ENCODE measurements at regions not wholly inside any gene's neighbourhood (a gene's known extent, or its start where the extent isn't known, plus 50 kb on each side); places are given as distances from the start of the nearest gene placed in this dataset.

- no peak overlapping the region for H3K9ac ChIP-seq (ENCODE audit: low read length)
- H3K4me1 ChIP-seq (ENCODE audit: control insufficient read depth, low read depth, low read length), result no peaks in the 10 kb centered on the region
- no peaks in the 10 kb centered on the region for H3K79me1 ChIP-seq (ENCODE audit: low read length)
- H4K8ac ChIP-seq (ENCODE audit: low read depth, low read length), result no peak overlapping the region
- H3K4me2 ChIP-seq (ENCODE audit: low read length), result no peak overlapping the region
- H3K4me3 ChIP-seq (ENCODE audit: low read length), result no peak overlapping the region
- no peaks in the 10 kb centered on the region for H3K79me2 ChIP-seq (ENCODE audit: control insufficient read depth, insufficient read depth, low read length)
- no peaks in the 10 kb centered on the region for H3K36me3 ChIP-seq (ENCODE audit: control insufficient read depth, insufficient read depth, low read length)
- H2BK15ac ChIP-seq (replicated peaks; ENCODE audit: low read depth), result no peak overlapping the region
- no peak overlapping the region for H3K23ac ChIP-seq (ENCODE audit: low read length)
- H3K27ac ChIP-seq (ENCODE audit: low read depth, low read length), result no peak overlapping the region
- H2BK120ac ChIP-seq (ENCODE audit: low read depth, low read length), result no peak overlapping the region
- no peak overlapping the region for H2BK5ac ChIP-seq (ENCODE audit: low read length)
- no peak overlapping the region for H3K56ac ChIP-seq (ENCODE audit: low read length)
- WGBS (ENCODE audit: extremely low coverage, insufficient coverage, low lambda C conversion rate), result no CpG with 5 or more reads among the region's 4 CpGs
- no peak overlapping the region for H2AK5ac ChIP-seq (ENCODE audit: low read length)
- no peak overlapping the region for H4K5ac ChIP-seq (ENCODE audit: low read length)
- H3K18ac ChIP-seq (ENCODE audit: low read length), result no peak overlapping the region
- no peak overlapping the region for H3K4ac ChIP-seq (ENCODE audit: low read depth, low read length)
- H3K27me3 ChIP-seq (ENCODE audit: insufficient read depth, low read length, poor library complexity), result no peaks in the 10 kb centered on the region
- DNase-seq, result no peak
Observed at GRCh38 chr6:5930143-5930770, 76.5 kb downstream of the NRN1 start.

GRCh38 chr6:5923840-5924239 is 82.9 kb downstream of the NRN1 start:
- no peak overlapping the region for H3K23ac ChIP-seq (ENCODE audit: low read length)
- no peak overlapping the region for H4K5ac ChIP-seq (ENCODE audit: low read length)
- no peak overlapping the region for H2BK120ac ChIP-seq (ENCODE audit: low read depth, low read length)
- no peak overlapping the region for H2AK5ac ChIP-seq (ENCODE audit: low read length)
- H3K4ac ChIP-seq (ENCODE audit: low read depth, low read length), result no peak overlapping the region
- no peak overlapping the region for H3K4me2 ChIP-seq (ENCODE audit: low read length)
- H3K27ac ChIP-seq (ENCODE audit: low read depth, low read length), result no peak overlapping the region
- H3K9ac ChIP-seq (ENCODE audit: low read length), result no peak overlapping the region
- H3K36me3 ChIP-seq (ENCODE audit: control insufficient read depth, insufficient read depth, low read length), result no peaks in the 10 kb centered on the region
- no peak overlapping the region for H3K18ac ChIP-seq (ENCODE audit: low read length)
- no peaks in the 10 kb centered on the region for H3K4me1 ChIP-seq (ENCODE audit: control insufficient read depth, low read depth, low read length)
- no peak overlapping the region for H2BK5ac ChIP-seq (ENCODE audit: low read length)
- H3K79me1 ChIP-seq (ENCODE audit: low read length), result no peaks in the 10 kb centered on the region
- H3K56ac ChIP-seq (ENCODE audit: low read length), result no peak overlapping the region
- no peaks in the 10 kb centered on the region for H3K79me2 ChIP-seq (ENCODE audit: control insufficient read depth, insufficient read depth, low read length)
- no peak overlapping the region for H2BK15ac ChIP-seq (replicated peaks; ENCODE audit: low read depth)
- WGBS (ENCODE audit: extremely low coverage, insufficient coverage, low lambda C conversion rate), result no CpG with 5 or more reads among the region's 4 CpGs
- no peaks in the 10 kb centered on the region for H3K27me3 ChIP-seq (ENCODE audit: insufficient read depth, low read length, poor library complexity)
- no peak overlapping the region for H3K4me3 ChIP-seq (ENCODE audit: low read length)
- no peak overlapping the region for H4K8ac ChIP-seq (ENCODE audit: low read depth, low read length)
- no peak for DNase-seq

GRCh38 chr6:5922230-5922629 is 84.5 kb downstream of the NRN1 start:
- Histone ChIP-seq H3K18ac (ENCODE audit: low read length) (no peak overlapping the region), H2BK15ac (replicated peaks; ENCODE audit: low read depth) (no peak overlapping the region), H2AK5ac (ENCODE audit: low read length) (no peak overlapping the region), H2BK5ac (ENCODE audit: low read length) (no peak overlapping the region), H3K4me2 (ENCODE audit: low read length) (no peak overlapping the region), H3K4ac (ENCODE audit: low read depth, low read length) (no peak overlapping the region), H3K79me1 (ENCODE audit: low read length) (no peaks in the 10 kb centered on the region), H3K4me3 (ENCODE audit: low read length) (no peak overlapping the region), H3K27ac (ENCODE audit: low read depth, low read length) (no peak overlapping the region), H4K8ac (ENCODE audit: low read depth, low read length) (no peak overlapping the region), H3K4me1 (ENCODE audit: control insufficient read depth, low read depth, low read length) (no peaks in the 10 kb centered on the region), H3K56ac (ENCODE audit: low read length) (no peak overlapping the region), H3K27me3 (ENCODE audit: insufficient read depth, low read length, poor library complexity) (no peaks in the 10 kb centered on the region), H3K23ac (ENCODE audit: low read length) (no peak overlapping the region), H3K79me2 (ENCODE audit: control insufficient read depth, insufficient read depth, low read length) (no peaks in the 10 kb centered on the region), H3K36me3 (ENCODE audit: control insufficient read depth, insufficient read depth, low read length) (no peaks in the 10 kb centered on the region), H4K5ac (ENCODE audit: low read length) (no peak overlapping the region), H2BK120ac (ENCODE audit: low read depth, low read length) (no peak overlapping the region), H3K9ac (ENCODE audit: low read length) (no peak overlapping the region)
- DNase-seq, result no peak
- WGBS (ENCODE audit: extremely low coverage, insufficient coverage, low lambda C conversion rate), result no CpG with 5 or more reads among the region's 4 CpGs

GRCh38 chr6:5909721-5910120 is 97.0 kb downstream of the NRN1 start:
- Histone ChIP-seq H2BK120ac (ENCODE audit: low read depth, low read length) (no peak overlapping the region), H4K5ac (ENCODE audit: low read length) (no peak overlapping the region), H2BK15ac (replicated peaks; ENCODE audit: low read depth) (no peak overlapping the region), H3K56ac (ENCODE audit: low read length) (no peak overlapping the region), H3K23ac (ENCODE audit: low read length) (no peak overlapping the region), H3K79me1 (ENCODE audit: low read length) (no peaks in the 10 kb centered on the region), H3K36me3 (ENCODE audit: control insufficient read depth, insufficient read depth, low read length) (no peaks in the 10 kb centered on the region), H3K79me2 (ENCODE audit: control insufficient read depth, insufficient read depth, low read length) (no peaks in the 10 kb centered on the region), H3K4me3 (ENCODE audit: low read length) (no peak overlapping the region), H3K27me3 (ENCODE audit: insufficient read depth, low read length, poor library complexity) (no peaks in the 10 kb centered on the region), H2AK5ac (ENCODE audit: low read length) (no peak overlapping the region), H3K9ac (ENCODE audit: low read length) (no peak overlapping the region), H3K27ac (ENCODE audit: low read depth, low read length) (no peak overlapping the region), H4K8ac (ENCODE audit: low read depth, low read length) (no peak overlapping the region), H3K4ac (ENCODE audit: low read depth, low read length) (no peak overlapping the region), H3K4me2 (ENCODE audit: low read length) (no peak overlapping the region), H3K4me1 (ENCODE audit: control insufficient read depth, low read depth, low read length) (no peaks in the 10 kb centered on the region), H3K18ac (ENCODE audit: low read length) (no peak overlapping the region), H2BK5ac (ENCODE audit: low read length) (no peak overlapping the region)
- no peak for DNase-seq
- no CpG with 5 or more reads among the region's 5 CpGs for WGBS (ENCODE audit: extremely low coverage, insufficient coverage, low lambda C conversion rate)

GRCh38 chr6:5906842-5907241 is 99.9 kb downstream of the NRN1 start:
- Histone ChIP-seq H3K36me3 (ENCODE audit: control insufficient read depth, insufficient read depth, low read length) (no peaks in the 10 kb centered on the region), H3K9ac (ENCODE audit: low read length) (no peak overlapping the region), H3K4me3 (ENCODE audit: low read length) (no peak overlapping the region), H4K5ac (ENCODE audit: low read length) (no peak overlapping the region), H3K27me3 (ENCODE audit: insufficient read depth, low read length, poor library complexity) (peaks cover under 1% of the 10 kb centered on the region), H3K4ac (ENCODE audit: low read depth, low read length) (no peak overlapping the region), H3K27ac (ENCODE audit: low read depth, low read length) (no peak overlapping the region), H3K18ac (ENCODE audit: low read length) (no peak overlapping the region), H4K8ac (ENCODE audit: low read depth, low read length) (no peak overlapping the region), H2BK120ac (ENCODE audit: low read depth, low read length) (no peak overlapping the region), H3K23ac (ENCODE audit: low read length) (no peak overlapping the region), H3K4me2 (ENCODE audit: low read length) (no peak overlapping the region), H2AK5ac (ENCODE audit: low read length) (no peak overlapping the region), H3K56ac (ENCODE audit: low read length) (no peak overlapping the region), H2BK5ac (ENCODE audit: low read length) (no peak overlapping the region), H3K79me2 (ENCODE audit: control insufficient read depth, insufficient read depth, low read length) (no peaks in the 10 kb centered on the region), H2BK15ac (replicated peaks; ENCODE audit: low read depth) (no peak overlapping the region), H3K79me1 (ENCODE audit: low read length) (no peaks in the 10 kb centered on the region), H3K4me1 (ENCODE audit: control insufficient read depth, low read depth, low read length) (no peaks in the 10 kb centered on the region)
- no peak for DNase-seq
- WGBS (ENCODE audit: extremely low coverage, insufficient coverage, low lambda C conversion rate), result no CpG with 5 or more reads among the region's 1 CpG

- H4K8ac ChIP-seq (ENCODE audit: low read depth, low read length), result no peak overlapping the region
- no peaks in the 10 kb centered on the region for H3K36me3 ChIP-seq (ENCODE audit: control insufficient read depth, insufficient read depth, low read length)
- H3K56ac ChIP-seq (ENCODE audit: low read length), result no peak overlapping the region
- no peak overlapping the region for H3K4ac ChIP-seq (ENCODE audit: low read depth, low read length)
- no CpG with 5 or more reads among the region's 1 CpG for WGBS (ENCODE audit: extremely low coverage, insufficient coverage, low lambda C conversion rate)
- no peak for DNase-seq
- H3K27me3 ChIP-seq (ENCODE audit: insufficient read depth, low read length, poor library complexity), result peaks cover 1% of the 10 kb centered on the region
- H2BK120ac ChIP-seq (ENCODE audit: low read depth, low read length), result no peak overlapping the region
- no peaks in the 10 kb centered on the region for H3K79me2 ChIP-seq (ENCODE audit: control insufficient read depth, insufficient read depth, low read length)
- H2BK5ac ChIP-seq (ENCODE audit: low read length), result no peak overlapping the region
- H3K9ac ChIP-seq (ENCODE audit: low read length), result no peak overlapping the region
- H3K27ac ChIP-seq (ENCODE audit: low read depth, low read length), result no peak overlapping the region
- no peak overlapping the region for H3K4me3 ChIP-seq (ENCODE audit: low read length)
- no peak overlapping the region for H3K18ac ChIP-seq (ENCODE audit: low read length)
- no peak overlapping the region for H3K23ac ChIP-seq (ENCODE audit: low read length)
- H2BK15ac ChIP-seq (replicated peaks; ENCODE audit: low read depth), result no peak overlapping the region
- no peaks in the 10 kb centered on the region for H3K79me1 ChIP-seq (ENCODE audit: low read length)
- H2AK5ac ChIP-seq (ENCODE audit: low read length), result no peak overlapping the region
- H4K5ac ChIP-seq (ENCODE audit: low read length), result no peak overlapping the region
- no peak overlapping the region for H3K4me2 ChIP-seq (ENCODE audit: low read length)
- H3K4me1 ChIP-seq (ENCODE audit: control insufficient read depth, low read depth, low read length), result no peaks in the 10 kb centered on the region
Observed at GRCh38 chr6:5906340-5906670, 100.4 kb downstream of the NRN1 start.

Measured in mesendoderm (in vitro differentiated cells).